PC-9 (cell line): ENCODE measurements at regions not wholly inside any gene's neighbourhood (a gene's known extent, or its start where the extent isn't known, plus 50 kb on each side); places are given as distances from the start of the nearest gene placed in this dataset.

ENCODE experiments used
- CTCF ChIP-seq: fragments of 200-600 bp; sonication (generic); conservative IDR thresholded peaks from 2 replicates; pipeline ENCODE4 v1.6.1; 2017; ENCODE audit warnings: mixed run types, antibody characterized with exemption, mild to moderate bottlenecking, moderate library complexity
- EZH2 ChIP-seq: fragments of 200-600 bp; sonication (generic); IDR thresholded peaks from 2 replicates; pipeline ENCODE4 v1.8.0; 2017; ENCODE audit warnings: antibody characterized with exemption, low read depth

- TF ChIP-seq CTCF: no peak
- no peak for TF ChIP-seq EZH2
Observed at GRCh38 chr11:95688501-95689222, 100.9 kb downstream of the FAM76B start.
